ENCODE measurements at regions not wholly inside any gene's neighbourhood (a gene's known extent, or its start where the extent isn't known, plus 50 kb on each side); places are given as distances from the start of the nearest gene placed in this dataset.

DNA sequence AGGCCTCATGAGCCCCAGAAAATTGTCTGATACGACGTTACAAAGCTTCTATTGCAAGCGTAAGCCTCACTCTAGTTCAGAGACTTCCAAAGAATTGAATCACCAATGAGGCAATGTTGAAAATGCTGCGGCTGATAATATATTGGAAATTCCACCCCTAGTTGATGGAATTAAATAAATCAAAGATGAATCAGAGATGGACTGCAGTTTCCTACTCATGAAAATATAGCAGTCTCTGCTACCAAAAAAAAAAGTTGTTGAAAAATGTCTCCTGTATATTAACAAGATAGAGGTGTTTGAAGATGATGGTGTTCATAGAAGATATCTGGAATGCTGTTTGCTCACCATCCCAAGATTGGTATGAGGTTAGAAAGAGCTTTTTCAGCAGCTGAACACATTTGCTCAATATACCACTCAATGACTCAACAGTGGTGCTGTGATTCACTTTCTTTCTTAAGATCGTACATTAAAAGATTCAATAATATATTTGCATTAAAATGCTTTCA lies 99.8 kb upstream of the ARHGAP28 start:
- Histone ChIP-seq H3K9me3 (ENCODE audit: control insufficient read depth, low read length) (no peaks in the 10 kb centered on the region), H3K4me3 (ENCODE audit: low read length) (no peak overlapping the region), H3K27me3 (ENCODE audit: control insufficient read depth, insufficient read depth) (no peaks in the 10 kb centered on the region), H3K4me1 (ENCODE audit: control insufficient read depth, insufficient read depth, low read length) (peaks cover 4% of the 10 kb centered on the region), H3K27ac (ENCODE audit: low read length) (no peak overlapping the region)
- ATAC-seq (no peak), DNase-seq (no peak)
- 81% methylated on average over 5 of the region's 5 CpGs for WGBS
- intact Hi-C loops (cut with DNase I): no loop called here

DNA sequence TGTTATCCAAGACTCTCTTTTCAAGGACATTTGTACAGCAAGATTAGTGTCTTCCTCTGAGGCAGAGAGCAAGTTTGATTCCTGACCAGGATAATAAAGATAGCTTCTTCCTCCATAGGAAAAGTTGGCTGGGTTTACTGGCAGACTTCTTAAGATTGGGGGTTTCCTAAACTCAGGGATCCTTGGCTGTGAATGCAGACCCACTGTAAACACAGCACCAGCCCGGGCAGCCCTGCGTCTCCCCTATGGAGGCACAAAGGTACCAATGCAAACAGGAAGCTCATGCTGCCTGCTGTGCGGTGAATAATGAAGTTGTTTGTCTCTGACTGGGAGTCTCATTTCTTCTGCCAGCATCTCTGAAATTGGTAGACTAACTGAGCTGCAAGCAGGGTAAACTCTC lies 96.2 kb upstream of the ARHGAP28 start:
- Histone ChIP-seq H3K4me1 (ENCODE audit: control insufficient read depth, insufficient read depth, low read length) (no peaks in the 10 kb centered on the region), H3K4me3 (ENCODE audit: low read length) (no peak overlapping the region), H3K27me3 (ENCODE audit: control insufficient read depth, insufficient read depth) (no peaks in the 10 kb centered on the region), H3K27ac (ENCODE audit: low read length) (no peak overlapping the region), H3K9me3 (ENCODE audit: control insufficient read depth, low read length) (no peaks in the 10 kb centered on the region)
- no peak for DNase-seq
- no peak for ATAC-seq
- intact Hi-C loops (cut with DNase I): no loop called here
- WGBS: 40% methylated on average over 3 of the region's 3 CpGs

DNA sequence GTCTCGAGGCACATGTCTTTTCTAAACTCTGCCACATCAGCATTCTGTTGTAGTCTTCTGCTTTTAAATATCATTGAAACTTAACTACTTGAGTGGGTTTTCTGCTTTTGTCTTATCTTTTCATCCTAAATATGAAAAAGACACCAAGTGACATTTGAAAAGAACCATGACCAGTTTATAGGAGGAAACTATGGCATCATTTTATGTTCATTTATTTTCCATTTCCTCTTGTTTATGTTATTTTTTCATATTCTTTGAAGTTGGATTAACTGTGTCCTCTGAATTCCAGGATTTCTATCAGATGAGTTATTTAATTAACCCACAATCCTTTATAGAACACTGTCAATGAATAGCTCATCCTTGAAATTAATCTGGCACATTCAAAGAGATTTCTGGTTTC lies 93.4 kb upstream of the ARHGAP28 start:
- Histone ChIP-seq H3K4me3 (ENCODE audit: low read length) (no peak overlapping the region), H3K4me1 (ENCODE audit: control insufficient read depth, insufficient read depth, low read length) (no peaks in the 10 kb centered on the region), H3K9me3 (ENCODE audit: control insufficient read depth, low read length) (no peaks in the 10 kb centered on the region), H3K27ac (ENCODE audit: low read length) (no peak overlapping the region), H3K27me3 (ENCODE audit: control insufficient read depth, insufficient read depth) (no peaks in the 10 kb centered on the region)
- 82% methylated on average over 1 of the region's 1 CpG for WGBS
- intact Hi-C loops (cut with DNase I): no loop called here
- no peak for DNase-seq
- no peak for ATAC-seq

DNA sequence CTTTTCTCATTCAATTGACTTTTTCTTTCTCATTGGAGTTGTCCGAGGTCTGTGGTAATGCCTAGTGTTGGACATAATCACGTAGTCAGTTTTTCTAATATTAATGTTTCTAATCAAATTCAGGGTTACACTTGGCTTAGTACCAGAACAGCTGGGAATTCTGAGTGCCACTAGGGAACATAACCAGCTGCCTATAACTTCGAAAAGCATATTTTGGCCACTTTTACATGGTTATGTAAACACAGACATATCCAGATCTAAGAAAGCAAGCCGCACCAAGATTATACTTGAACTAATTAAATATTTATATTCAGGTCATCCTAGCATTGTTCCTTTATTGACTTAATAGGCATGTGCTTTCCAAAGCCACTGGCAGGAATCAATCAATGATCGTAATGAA lies 91.1 kb upstream of the ARHGAP28 start:
- 69% methylated on average over 5 of the region's 5 CpGs for WGBS
- Histone ChIP-seq H3K4me1 (ENCODE audit: control insufficient read depth, insufficient read depth, low read length) (no peaks in the 10 kb centered on the region), H3K27me3 (ENCODE audit: control insufficient read depth, insufficient read depth) (no peaks in the 10 kb centered on the region), H3K9me3 (ENCODE audit: control insufficient read depth, low read length) (no peaks in the 10 kb centered on the region), H3K4me3 (ENCODE audit: low read length) (no peak overlapping the region), H3K27ac (ENCODE audit: low read length) (no peak overlapping the region)
- ATAC-seq (no peak), DNase-seq (no peak)
- intact Hi-C loops (cut with DNase I): no loop called here

DNA sequence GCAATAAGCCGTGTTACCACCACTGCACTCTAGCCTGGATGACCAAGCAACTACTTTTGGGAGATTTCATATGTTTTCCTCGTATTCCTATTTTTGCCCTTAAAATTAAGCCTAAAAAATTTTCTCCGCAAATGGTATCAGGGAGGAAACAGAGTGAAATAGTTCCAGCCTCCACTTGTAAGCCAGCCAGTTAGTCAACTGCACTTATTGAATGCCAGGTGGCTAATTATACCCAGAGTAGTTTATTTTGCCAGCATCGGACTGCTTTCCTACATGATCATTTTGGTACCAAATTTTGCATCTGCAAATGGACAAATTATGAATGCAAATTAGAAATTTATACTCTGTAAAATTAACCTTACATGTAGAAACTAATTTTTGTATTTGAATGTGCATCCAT lies 90.2 kb upstream of the ARHGAP28 start:
- ATAC-seq: no peak

DNA sequence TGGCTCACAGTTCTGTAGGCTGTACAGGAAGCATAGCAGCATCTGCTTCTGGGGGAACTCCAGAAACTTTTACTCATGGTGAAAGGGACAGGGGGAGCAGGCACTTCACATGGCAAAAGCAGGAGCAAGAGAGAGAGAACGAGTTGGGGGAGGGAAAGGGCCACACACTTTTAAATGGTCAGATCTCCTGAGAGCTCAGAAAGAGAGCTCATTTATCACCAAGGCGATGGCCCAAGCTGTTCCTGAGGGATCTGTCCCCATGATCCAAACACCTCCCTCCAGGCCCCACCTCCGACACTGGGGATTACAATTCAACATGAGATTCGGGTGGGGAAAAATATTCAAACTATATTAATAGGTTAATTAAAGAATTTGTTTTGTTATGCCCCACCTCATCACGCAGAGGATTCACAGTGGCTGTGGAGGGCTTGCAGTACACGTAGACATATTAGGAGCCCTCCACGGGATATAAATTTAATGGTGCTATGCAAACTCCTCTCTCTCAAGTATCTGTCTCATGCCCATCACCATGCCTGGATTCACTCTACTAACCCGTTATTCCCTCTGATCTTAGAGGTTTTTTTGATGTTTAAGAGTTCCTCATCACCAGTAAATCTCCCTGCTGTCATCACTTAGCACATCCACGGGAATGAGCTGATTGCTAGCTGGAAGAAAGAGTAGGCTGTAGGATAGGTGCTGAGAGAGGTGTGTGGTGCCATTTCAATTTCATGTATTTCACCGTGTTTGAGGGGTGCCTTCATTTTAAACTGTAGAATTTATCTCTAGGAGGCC lies 84.5 kb upstream of the ARHGAP28 start:
- Histone ChIP-seq H3K4me1 (ENCODE audit: control insufficient read depth, insufficient read depth, low read length) (no peaks in the 10 kb centered on the region), H3K27me3 (ENCODE audit: control insufficient read depth, insufficient read depth) (no peaks in the 10 kb centered on the region), H3K4me3 (ENCODE audit: low read length) (no peak overlapping the region), H3K9me3 (ENCODE audit: control insufficient read depth, low read length) (no peaks in the 10 kb centered on the region), H3K27ac (ENCODE audit: low read length) (no peak overlapping the region)
- no peak for DNase-seq
- 50% methylated on average over 10 of the region's 10 CpGs for WGBS
- ATAC-seq: no peak
- intact Hi-C loops (cut with DNase I): no loop called here

More for the DNA sequence above, 90.2 kb upstream of the ARHGAP28 start:
- Histone ChIP-seq H3K27ac (ENCODE audit: low read length) (no peak overlapping the region), H3K27me3 (ENCODE audit: control insufficient read depth, insufficient read depth) (no peaks in the 10 kb centered on the region), H3K4me1 (ENCODE audit: control insufficient read depth, insufficient read depth, low read length) (no peaks in the 10 kb centered on the region), H3K9me3 (ENCODE audit: control insufficient read depth, low read length) (no peaks in the 10 kb centered on the region), H3K4me3 (ENCODE audit: low read length) (no peak overlapping the region)
- 88% methylated on average over 4 of the region's 4 CpGs for WGBS
- DNase-seq: no peak
- intact Hi-C loops (cut with DNase I): no loop called here

DNA sequence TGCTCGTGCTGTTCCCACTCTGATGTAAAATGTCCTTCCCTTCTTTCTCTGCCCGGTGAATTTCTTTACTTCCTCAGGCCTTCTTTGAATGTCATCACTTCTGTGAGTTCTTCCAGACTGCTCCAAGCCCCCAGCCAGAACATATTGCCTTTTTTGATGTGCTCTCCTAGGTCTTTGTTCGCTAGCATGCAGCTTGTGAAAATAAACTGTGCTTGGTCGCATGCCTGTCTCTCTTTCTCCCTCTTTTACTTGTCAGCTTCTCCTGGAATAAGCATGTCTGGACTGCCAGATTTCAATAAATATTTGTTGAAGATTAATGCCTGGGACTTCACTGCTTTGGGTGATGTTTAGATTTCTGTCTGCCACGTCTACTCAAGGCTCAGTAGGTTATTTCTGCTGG lies 82.7 kb upstream of the ARHGAP28 start:
- DNase-seq (no peak), ATAC-seq (no peak)
- no peaks in the 10 kb centered on the region for H3K9me3 ChIP-seq (ENCODE audit: control insufficient read depth, low read length)
- intact Hi-C loops (cut with DNase I): no loop called here
- WGBS: 58% methylated on average over 5 of the region's 5 CpGs
- no peak overlapping the region for H3K4me3 ChIP-seq (ENCODE audit: low read length)
- no peaks in the 10 kb centered on the region for H3K27me3 ChIP-seq (ENCODE audit: control insufficient read depth, insufficient read depth)
- no peak overlapping the region for H3K27ac ChIP-seq (ENCODE audit: low read length)
- H3K4me1 ChIP-seq (ENCODE audit: control insufficient read depth, insufficient read depth, low read length): no peaks in the 10 kb centered on the region

DNA sequence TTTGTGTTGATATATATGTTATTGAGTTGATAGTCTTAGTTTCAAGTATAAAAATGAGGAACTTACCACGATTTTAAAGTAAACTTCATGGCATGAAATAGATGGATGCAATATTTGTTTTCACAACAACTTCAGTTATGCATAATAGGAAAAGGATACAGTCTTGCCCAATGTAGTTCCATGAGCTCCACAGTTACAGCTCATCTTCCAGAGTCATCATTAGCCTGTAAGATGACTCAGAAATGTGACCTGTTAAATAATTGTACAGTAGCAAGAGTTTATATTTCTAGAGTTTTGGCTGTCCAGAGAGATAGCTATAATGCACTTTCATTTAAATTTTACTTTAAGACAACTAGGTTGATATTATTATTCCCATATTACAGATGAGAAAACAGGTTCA lies 80.9 kb upstream of the ARHGAP28 start:
- intact Hi-C loops (cut with DNase I): no loop called here
- Histone ChIP-seq H3K4me1 (ENCODE audit: control insufficient read depth, insufficient read depth, low read length) (no peaks in the 10 kb centered on the region), H3K4me3 (ENCODE audit: low read length) (no peak overlapping the region), H3K27me3 (ENCODE audit: control insufficient read depth, insufficient read depth) (no peaks in the 10 kb centered on the region), H3K27ac (ENCODE audit: low read length) (no peak overlapping the region), H3K9me3 (ENCODE audit: control insufficient read depth, low read length) (no peaks in the 10 kb centered on the region)
- no peak for ATAC-seq
- WGBS: 79% methylated on average over 1 of the region's 1 CpG
- no peak for DNase-seq

DNA sequence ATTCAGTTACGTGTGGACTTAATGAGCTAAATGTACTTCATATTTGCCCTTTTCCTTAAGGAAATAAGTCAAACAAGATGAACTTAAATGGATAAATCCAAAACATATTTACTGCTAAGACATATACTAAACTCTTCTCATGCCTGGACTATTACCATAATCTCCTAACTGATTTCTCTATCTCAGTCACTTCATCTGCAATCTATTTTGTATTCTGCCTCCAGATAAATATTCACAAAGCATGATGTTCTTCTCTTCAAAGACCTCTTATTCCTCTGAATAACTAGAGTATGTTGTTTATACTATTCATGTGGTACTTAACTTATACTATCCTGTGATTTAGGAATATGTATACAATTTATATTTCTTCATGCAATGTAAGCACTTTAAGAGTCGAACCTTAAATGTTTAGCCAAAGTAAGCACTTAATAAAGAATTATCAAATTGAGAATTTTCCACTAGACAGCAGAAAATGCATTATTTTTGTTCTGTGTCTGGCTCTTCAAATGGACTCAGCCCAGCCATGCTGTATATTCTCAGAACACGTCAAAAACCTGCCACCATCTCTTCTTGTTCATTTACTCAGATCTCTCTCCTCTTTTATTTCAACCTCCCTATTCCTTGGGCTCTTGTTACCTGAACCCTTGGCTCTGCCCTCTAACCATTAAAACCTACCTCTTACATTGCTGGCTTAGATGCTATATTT lies 79.9 kb upstream of the ARHGAP28 start:
- Histone ChIP-seq H3K27me3 (ENCODE audit: control insufficient read depth, insufficient read depth) (no peaks in the 10 kb centered on the region), H3K27ac (ENCODE audit: low read length) (no peak overlapping the region), H3K4me1 (ENCODE audit: control insufficient read depth, insufficient read depth, low read length) (no peaks in the 10 kb centered on the region), H3K9me3 (ENCODE audit: control insufficient read depth, low read length) (no peaks in the 10 kb centered on the region), H3K4me3 (ENCODE audit: low read length) (no peak overlapping the region)
- ATAC-seq (no peak), DNase-seq (no peak)
- intact Hi-C loops (cut with DNase I): no loop called here
- WGBS: 76% methylated on average over 3 of the region's 3 CpGs

DNA sequence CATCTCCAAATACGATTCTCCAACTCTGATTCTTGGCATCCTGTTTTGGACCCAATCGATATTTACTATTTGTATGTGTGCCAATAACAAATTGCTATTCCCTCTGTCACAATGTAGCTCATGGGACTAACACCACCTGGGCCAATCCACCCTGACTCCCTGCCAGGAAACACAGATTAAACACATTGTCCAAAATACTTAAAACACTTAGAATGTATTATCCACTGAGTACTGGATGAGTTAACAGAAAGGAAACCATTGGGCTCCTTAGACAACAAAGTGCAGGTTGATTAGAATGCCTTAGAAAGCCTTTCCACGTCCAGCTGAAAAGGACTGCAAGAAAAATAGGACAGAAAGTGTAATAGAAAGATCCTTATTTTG lies 79.4 kb upstream of the ARHGAP28 start:
- H3K4me1 ChIP-seq (ENCODE audit: control insufficient read depth, insufficient read depth, low read length): no peaks in the 10 kb centered on the region
- WGBS: 34% methylated on average over 3 of the region's 3 CpGs
- H3K27me3 ChIP-seq (ENCODE audit: control insufficient read depth, insufficient read depth): no peaks in the 10 kb centered on the region
- DNase-seq (no peak), ATAC-seq (no peak)
- no peaks in the 10 kb centered on the region for H3K9me3 ChIP-seq (ENCODE audit: control insufficient read depth, low read length)
- H3K27ac ChIP-seq (ENCODE audit: low read length): no peak overlapping the region
- no peak overlapping the region for H3K4me3 ChIP-seq (ENCODE audit: low read length)
- intact Hi-C loops (cut with DNase I): no loop called here

DNA sequence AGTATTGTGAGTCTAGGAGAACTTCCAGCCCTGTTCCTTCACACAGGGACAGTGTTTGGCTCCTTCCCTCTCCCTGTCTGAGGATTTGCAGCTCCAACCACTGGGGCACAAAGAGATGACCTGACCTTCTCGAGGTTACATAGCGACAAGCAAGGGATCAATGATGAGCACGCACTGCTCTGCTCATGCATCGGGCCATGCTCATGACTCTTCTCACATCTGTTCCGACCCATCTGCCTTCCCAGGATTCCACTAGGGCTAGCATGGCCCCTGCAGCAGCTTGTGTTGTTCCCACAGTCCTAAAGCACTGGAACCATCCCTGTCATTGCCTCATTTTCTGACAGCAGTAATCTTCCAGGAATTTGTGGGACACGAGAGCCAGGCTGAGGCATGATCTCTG lies 78.8 kb upstream of the ARHGAP28 start:
- 72% methylated on average over 6 of the region's 6 CpGs for whole genome bisulfite sequencing
- H3K4me3 ChIP-seq (ENCODE audit: low read length): no peak overlapping the region
- ATAC-seq (no peak), DNase-seq (no peak)
- no peak overlapping the region for H3K27ac ChIP-seq (ENCODE audit: low read length)
- no peaks in the 10 kb centered on the region for H3K4me1 ChIP-seq (ENCODE audit: control insufficient read depth, insufficient read depth, low read length)
- H3K9me3 ChIP-seq (ENCODE audit: control insufficient read depth, low read length): no peaks in the 10 kb centered on the region
- intact Hi-C loops (cut with DNase I): no loop called here
- H3K27me3 ChIP-seq (ENCODE audit: control insufficient read depth, insufficient read depth): no peaks in the 10 kb centered on the region
